Lung (tissue), 9 donors: ENCODE measurements at regions not wholly inside any gene's neighbourhood (a gene's known extent, or its start where the extent isn't known, plus 50 kb on each side); places are given as distances from the start of the nearest gene placed in this dataset.
"Not testable (repeated sequence)": the region's sequence is repeated elsewhere in the genome, so short reads cannot be mapped to it uniquely, and the experiment has no call there.

ENCODE experiments used
- ATAC-seq: fragments of 200-7000 bp; cut with Tn5 transposase; one replicate; pipeline ENCODE4 v1.9.1; 2020; ENCODE audit warnings: moderate number of reproducible peaks; ENCODE audit not compliant: insufficient read depth, low FRiP score
- DNase-seq, 3 donors: peaks; one replicate each; pipeline ENCODE4 v3.0.0-alpha.2; 2013 to 2017
- H3K27ac ChIP-seq, 2 donors: one replicate each; pipeline ENCODE4 v1.5.1; 2013; ENCODE audit warnings: mild to moderate bottlenecking in 2 of 2, moderate library complexity in 2 of 2, control low read depth in 1 of 2, inconsistent platforms in 1 of 2, low read depth in 1 of 2, low read length in 1 of 2
- H3K27me3 ChIP-seq, 3 donors: one replicate each; pipeline ENCODE4 v1.5.1; 2013; ENCODE audit warnings: low read length in 2 of 3; ENCODE audit not compliant: control insufficient read depth in 3 of 3, insufficient read depth in 3 of 3
- H3K36me3 ChIP-seq, 4 donors: one replicate each; pipeline ENCODE4 v1.5.1; 2013; ENCODE audit warnings: low read length in 4 of 4, mild to moderate bottlenecking in 1 of 4, moderate library complexity in 1 of 4; ENCODE audit not compliant: control insufficient read depth in 4 of 4, insufficient read depth in 4 of 4
- H3K4me1 ChIP-seq, 5 donors: one replicate each; pipeline ENCODE4 v1.5.1; 2013; ENCODE audit warnings: low read length in 5 of 5, mild to moderate bottlenecking in 2 of 5, moderate library complexity in 1 of 5; ENCODE audit not compliant: control insufficient read depth in 5 of 5, insufficient read depth in 5 of 5
- H3K4me3 ChIP-seq: one replicate; pipeline ENCODE4 v1.5.1; 2013; ENCODE audit warnings: mild to moderate bottlenecking, control low read depth, moderate library complexity
- H3K9ac ChIP-seq, 2 donors: one replicate each; pipeline ENCODE4 v1.5.1; 2013; ENCODE audit warnings: low read length in 2 of 2, control low read depth in 1 of 2; ENCODE audit not compliant: insufficient read depth in 1 of 2
- H3K9me3 ChIP-seq, 4 donors: one replicate each; pipeline ENCODE4 v1.5.1; 2013; ENCODE audit warnings: low read length in 3 of 4, mild to moderate bottlenecking in 1 of 4, moderate library complexity in 1 of 4; ENCODE audit not compliant: control insufficient read depth in 4 of 4, insufficient read depth in 3 of 4
- WGBS, 2 donors: extraction: QIAGEN DNeasy Blood & Tissue Kit; methylation state at CpG; one replicate each; pipeline ENCODE4 v1.1.7; 2013; 5-methylcytosine and 5-hydroxymethylcytosine counted together
- donor health status: Bipolar disorder and iron deficiency.
- donor health status: healthy.
- donor health status: DM: yes; HTN: yes; CAD: no.

DNA sequence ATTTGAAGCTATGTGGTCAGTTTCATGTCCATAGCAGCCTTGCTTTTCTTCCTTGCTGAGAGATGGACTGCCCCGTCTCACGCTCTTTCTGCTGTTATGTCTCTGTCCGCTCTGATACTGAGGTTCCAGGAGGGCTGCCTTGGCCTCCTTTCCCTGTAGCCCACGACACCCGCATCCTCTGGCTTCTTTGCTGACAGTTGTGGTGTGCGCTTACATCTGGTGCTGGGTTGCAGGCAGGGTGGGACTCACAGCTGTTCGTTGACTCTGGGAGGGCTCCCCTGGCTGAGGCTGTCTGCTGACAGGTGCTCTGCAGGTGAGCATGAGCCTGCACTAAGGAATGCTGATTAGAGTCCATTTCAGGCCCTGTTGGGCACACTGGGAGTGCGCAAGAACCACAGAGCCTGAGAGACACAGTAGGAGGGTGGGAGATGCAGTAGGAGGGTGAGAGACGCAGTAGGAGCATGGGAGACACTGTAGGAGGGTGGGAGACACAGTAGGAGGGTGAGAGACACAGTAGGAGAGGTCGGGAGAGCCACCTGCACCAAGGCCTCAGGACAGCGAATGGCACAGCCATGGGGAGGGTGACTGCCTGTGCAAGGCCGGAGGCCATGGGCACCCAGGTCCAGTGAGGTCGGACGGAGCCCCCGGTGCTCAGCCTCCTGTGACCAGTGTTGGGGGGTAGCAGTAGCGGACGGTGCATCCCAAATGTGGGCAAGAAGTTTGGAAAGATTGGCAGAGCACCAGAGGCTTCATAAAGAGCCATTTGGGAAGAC is 71.5 kb downstream of the NPIPB11 start:
- ATAC-seq, DNase-seq, H3K27ac ChIP-seq: not testable (repeated sequence)

DNA sequence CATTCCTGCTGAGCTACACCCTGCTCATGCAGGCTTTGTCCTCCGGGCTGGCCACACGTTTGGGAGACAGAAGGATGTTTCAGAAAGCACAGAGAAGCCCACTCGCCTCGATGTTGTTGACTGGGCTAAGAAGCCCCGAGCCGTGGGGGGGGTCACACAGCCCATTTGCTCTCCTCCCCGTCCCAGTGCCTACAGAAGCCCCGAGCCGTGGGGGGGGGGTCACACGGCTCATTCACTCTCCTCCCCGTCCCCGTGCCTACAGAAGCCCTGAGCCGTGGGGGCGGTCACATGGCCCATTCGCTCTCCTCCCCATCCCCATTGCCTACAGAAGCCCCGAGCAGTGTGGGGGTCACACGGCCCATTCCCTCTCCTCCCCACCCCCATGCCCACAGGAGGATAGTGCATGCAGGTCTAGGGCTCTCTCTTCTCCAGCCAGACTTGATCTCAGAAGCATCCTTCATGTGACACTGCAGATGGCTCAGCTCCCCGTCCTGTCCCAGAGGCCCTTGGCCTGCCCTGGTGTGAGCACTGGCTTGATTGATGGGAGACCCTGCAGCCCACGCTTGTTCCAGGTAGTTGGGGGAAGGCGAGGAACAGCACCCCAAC is 72.9 kb downstream of the NPIPB11 start:
- H3K4me1 ChIP-seq, ATAC-seq, H3K9ac ChIP-seq, H3K27me3 ChIP-seq, H3K36me3 ChIP-seq, H3K27ac ChIP-seq, DNase-seq, H3K9me3 ChIP-seq, H3K4me3 ChIP-seq: not testable (repeated sequence)
- whole genome bisulfite sequencing, 2 donors, result 86 to 92% methylated on average over 18 to 20 of the region's 20 CpGs

More for the DNA sequence above, 71.5 kb downstream of the NPIPB11 start:
- not testable (repeated sequence) for H3K9ac ChIP-seq, H3K9me3 ChIP-seq, H3K4me1 ChIP-seq, H3K4me3 ChIP-seq, H3K27me3 ChIP-seq, H3K36me3 ChIP-seq
- WGBS, 2 donors, result 89 to 95% methylated on average over 13 to 17 of the region's 17 CpGs

DNA sequence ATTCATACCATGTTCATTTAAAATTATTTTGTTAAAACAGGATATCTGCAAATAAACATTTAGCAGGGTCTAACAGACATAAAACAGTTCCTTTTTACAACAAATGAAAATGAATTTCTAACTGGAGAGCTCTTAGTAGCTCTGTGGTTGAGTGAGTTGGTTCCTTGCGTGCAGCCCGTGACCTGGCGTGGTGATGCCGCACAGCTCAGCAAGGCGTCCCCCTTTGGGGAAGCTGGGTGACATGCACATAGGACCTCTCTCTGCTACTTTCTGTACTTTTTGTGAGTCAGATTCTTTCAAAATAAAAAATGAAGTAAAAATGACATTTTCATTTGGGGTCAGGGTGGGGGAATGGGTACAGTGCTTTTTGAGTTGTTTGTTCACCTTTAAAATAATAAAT is 75.9 kb downstream of the NPIPB11 start:
- not testable (repeated sequence) for H3K36me3 ChIP-seq, ATAC-seq, DNase-seq, H3K9me3 ChIP-seq, H3K4me1 ChIP-seq, H3K27ac ChIP-seq, H3K9ac ChIP-seq, H3K27me3 ChIP-seq, H3K4me3 ChIP-seq
- 90 to 95% methylated on average over 3 to 5 of the region's 5 CpGs for WGBS, 2 donors

DNA sequence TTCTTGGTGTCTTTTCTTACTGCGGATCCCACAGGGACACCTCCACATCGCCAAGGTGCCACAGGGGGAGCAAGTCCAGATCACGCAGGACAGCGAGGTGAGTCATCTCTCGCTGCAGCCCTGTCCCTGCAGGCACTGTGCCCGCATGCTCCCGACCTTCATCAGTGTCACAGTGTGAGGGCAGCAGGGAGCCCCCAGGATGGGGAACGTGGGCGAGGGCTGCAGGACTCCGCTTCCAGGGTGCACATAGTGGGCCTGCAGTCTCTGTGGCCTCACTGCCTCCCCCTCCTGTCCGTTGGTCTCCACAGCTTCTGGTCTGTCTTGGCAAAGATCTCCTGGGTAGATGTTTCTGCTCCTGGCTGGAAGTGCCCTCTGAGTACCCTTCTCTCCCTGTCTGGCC is 78.0 kb downstream of the NPIPB11 start:
- H3K9ac ChIP-seq, H3K27me3 ChIP-seq, H3K4me1 ChIP-seq, H3K4me3 ChIP-seq, DNase-seq, H3K9me3 ChIP-seq, H3K27ac ChIP-seq, H3K36me3 ChIP-seq, ATAC-seq: not testable (repeated sequence)
- WGBS, 2 donors, result 81 to 93% methylated on average over 11 of the region's 11 CpGs

DNA sequence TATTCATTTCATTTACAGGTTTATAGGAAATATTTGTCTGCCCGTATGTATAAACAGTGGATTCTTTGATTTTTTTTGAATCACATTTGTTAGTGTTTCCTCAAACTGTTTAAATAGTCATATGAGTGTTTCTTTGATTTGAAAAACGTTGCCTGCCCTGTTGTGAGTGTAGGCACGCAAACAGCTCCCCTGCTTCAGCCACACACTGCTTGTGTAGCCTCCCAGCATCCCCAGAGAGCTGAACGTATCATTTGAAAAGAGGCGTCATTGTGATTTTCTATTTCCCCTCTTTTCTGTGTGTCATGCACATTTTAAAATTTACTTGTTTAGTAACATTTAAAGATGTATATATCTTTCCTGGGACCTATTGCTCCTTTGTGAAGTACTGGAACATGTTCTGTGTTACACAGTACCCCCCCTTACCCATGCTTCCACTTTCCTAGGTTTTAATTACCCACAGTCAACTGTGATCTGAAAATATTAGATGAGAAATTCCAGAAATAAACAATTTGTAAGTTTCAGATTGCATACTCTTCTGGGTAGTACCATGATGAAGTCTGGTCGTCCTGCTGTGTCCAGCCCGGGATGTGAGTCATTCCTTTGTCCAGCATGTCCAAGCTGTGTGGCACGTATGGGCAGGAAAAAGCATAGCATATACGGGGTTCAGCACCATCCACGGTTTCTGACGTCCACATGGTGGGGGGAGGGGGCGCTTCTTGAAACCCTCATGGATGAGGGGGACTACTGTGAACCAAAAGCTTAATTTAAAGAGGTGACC is 78.7 kb downstream of the NPIPB11 start:
- 57 to 78% methylated on average over 12 of the region's 12 CpGs for WGBS, 2 donors

DNA sequence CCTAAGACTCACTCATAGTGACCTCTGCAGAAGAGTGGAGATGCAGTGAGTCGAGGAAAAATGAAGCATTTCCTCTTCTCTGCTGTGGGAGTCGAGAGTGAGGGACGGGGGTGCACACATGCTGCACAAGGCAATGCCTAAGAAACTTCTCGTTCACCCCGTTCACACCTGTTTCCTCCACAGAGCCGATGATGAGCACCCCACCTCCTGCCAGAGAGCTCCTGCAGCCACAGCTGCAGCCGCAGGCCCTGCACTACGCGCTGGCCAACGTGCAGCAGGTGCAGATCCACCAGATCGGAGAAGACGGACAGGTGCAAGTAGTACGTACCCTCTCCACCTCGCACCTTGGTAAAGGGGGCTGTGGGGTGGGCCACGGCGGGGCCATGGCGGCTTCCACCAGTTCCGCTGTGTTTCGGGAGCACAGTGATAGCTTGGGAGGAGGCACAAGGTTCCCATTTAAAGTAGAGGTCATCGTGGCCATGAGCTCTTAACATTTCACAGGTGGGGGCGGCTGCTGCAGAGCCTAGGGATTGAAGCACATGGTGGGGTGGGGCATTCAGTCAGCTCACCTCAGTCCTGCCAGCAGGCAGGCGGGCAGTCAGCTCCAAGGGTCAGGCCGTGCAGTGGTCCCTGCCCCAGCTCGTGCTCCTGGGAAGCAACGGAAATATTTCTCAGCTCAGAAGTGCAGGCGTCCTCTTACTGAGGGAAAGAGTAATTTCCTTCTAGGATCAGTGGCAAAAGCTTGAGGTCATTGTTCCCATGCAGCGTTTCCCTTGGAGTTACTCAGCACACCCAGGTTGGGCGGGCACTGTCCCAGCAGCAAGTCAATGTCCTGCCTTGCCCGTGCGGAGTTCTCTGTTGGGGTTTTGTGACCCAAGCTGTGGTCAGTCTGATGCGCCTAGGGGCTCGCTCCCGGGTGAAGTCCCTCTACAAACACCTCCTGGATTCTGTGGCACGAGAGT is 80.1 kb downstream of the NPIPB11 start:
- not testable (repeated sequence) for DNase-seq, H3K27me3 ChIP-seq
- 72 to 82% methylated on average over 27 to 30 of the region's 34 CpGs for WGBS, 2 donors

More for the DNA sequence above, 78.7 kb downstream of the NPIPB11 start:
- not testable (repeated sequence) for ATAC-seq, H3K9ac ChIP-seq, H3K4me3 ChIP-seq, H3K4me1 ChIP-seq, H3K36me3 ChIP-seq, H3K27ac ChIP-seq, H3K27me3 ChIP-seq, H3K9me3 ChIP-seq
- DNase-seq, result peak in 2 of 3 donors; percentile 57 to 71

DNA sequence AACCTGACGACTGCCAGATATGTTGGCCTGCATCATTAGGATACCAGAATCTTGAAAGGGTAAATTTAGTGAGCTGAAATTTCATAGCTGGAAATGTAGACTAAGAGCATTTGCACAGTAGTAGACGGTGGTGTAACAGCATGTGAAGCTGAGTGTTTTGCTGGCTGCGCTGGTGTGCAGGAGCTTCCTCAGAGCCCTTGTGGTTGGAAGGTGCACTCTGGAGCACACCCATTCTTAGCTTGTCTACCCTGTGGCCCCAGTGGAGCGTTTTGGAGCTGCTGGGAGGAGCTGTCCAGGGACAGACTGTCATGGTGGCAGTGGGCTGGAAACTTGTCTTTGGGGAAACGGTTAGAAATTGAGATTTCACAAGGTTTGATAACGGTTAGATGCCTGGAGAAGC is 82.8 kb downstream of the NPIPB11 start:
- H3K9me3 ChIP-seq, DNase-seq, H3K27ac ChIP-seq, H3K4me3 ChIP-seq, ATAC-seq, H3K9ac ChIP-seq, H3K36me3 ChIP-seq, H3K27me3 ChIP-seq: not testable (repeated sequence)
- H3K4me1 ChIP-seq, result peaks cover 0 to 13% (median 5%) of the 10 kb centered on the region in 5 donors
- 62 to 77% methylated on average over 6 of the region's 6 CpGs for WGBS, 2 donors

More for the DNA sequence above, 80.1 kb downstream of the NPIPB11 start:
- H3K36me3 ChIP-seq, H3K27ac ChIP-seq, H3K4me3 ChIP-seq, H3K9ac ChIP-seq, H3K4me1 ChIP-seq, H3K9me3 ChIP-seq, ATAC-seq: not testable (repeated sequence)
